H9 (cell line): ENCODE measurements at regions not wholly inside any gene's neighbourhood (a gene's known extent, or its start where the extent isn't known, plus 50 kb on each side); places are given as distances from the start of the nearest gene placed in this dataset.
"Not testable (repeated sequence)": the region's sequence is repeated elsewhere in the genome, so short reads cannot be mapped to it uniquely, and the experiment has no call there.

ENCODE experiments used
- DNase-seq: peaks from one replicate; pipeline ENCODE4 v3.0.0-alpha.2; 2017
- H2AFZ ChIP-seq: one replicate; pipeline ENCODE4 v1.6.1; 2013; ENCODE audit warnings: mild to moderate bottlenecking, low read length, control low read depth, moderate library complexity
- H2AK5ac ChIP-seq: 2 replicates; pipeline ENCODE4 v1.6.1; 2013; ENCODE audit warnings: low read length, control low read depth, mixed read lengths; ENCODE audit not compliant: insufficient read length
- H2BK120ac ChIP-seq: one replicate; pipeline ENCODE4 v1.6.1; 2013; ENCODE audit warnings: low read depth, mild to moderate bottlenecking, low read length, control low read depth, inconsistent platforms; ENCODE audit not compliant: poor library complexity, severe bottlenecking
- H2BK12ac ChIP-seq: 2 replicates; pipeline ENCODE4 v1.6.1; 2013; ENCODE audit warnings: low read length, control low read depth, mixed read lengths, low read depth; ENCODE audit not compliant: insufficient read length
- H2BK15ac ChIP-seq: 2 replicates; pipeline ENCODE4 v1.6.1; 2013; ENCODE audit warnings: low read depth, low read length, control low read depth
- H2BK20ac ChIP-seq: one replicate; pipeline ENCODE4 v1.6.1; 2013; ENCODE audit warnings: low read depth, mild to moderate bottlenecking, low read length, control low read depth, inconsistent platforms; ENCODE audit not compliant: poor library complexity, severe bottlenecking
- H2BK5ac ChIP-seq: 2 replicates; pipeline ENCODE4 v1.6.1; 2013; ENCODE audit warnings: low read length, control low read depth, mixed read lengths; ENCODE audit not compliant: insufficient read length
- H3K14ac ChIP-seq: 2 replicates; pipeline ENCODE4 v1.6.1; 2013; ENCODE audit warnings: low read length, control low read depth; ENCODE audit not compliant: insufficient read depth
- H3K18ac ChIP-seq: 2 replicates; pipeline ENCODE4 v1.6.1; 2013; ENCODE audit warnings: low read depth, mild to moderate bottlenecking, mixed read lengths, low read length, control low read depth; ENCODE audit not compliant: insufficient read length
- H3K23ac ChIP-seq: 2 replicates; pipeline ENCODE4 v1.6.1; 2013; ENCODE audit warnings: low read length, control low read depth, mixed read lengths, low read depth; ENCODE audit not compliant: insufficient read length
- H3K23me2 ChIP-seq: 2 replicates; pipeline ENCODE4 v1.6.1; 2013; ENCODE audit warnings: low read depth, mild to moderate bottlenecking, mixed read lengths, low read length, control low read depth; ENCODE audit not compliant: insufficient read length, poor library complexity, severe bottlenecking
- H3K27ac ChIP-seq: 2 replicates; pipeline ENCODE4 v1.5.1; 2013; ENCODE audit warnings: low read length, control low read depth, mixed read lengths, low read depth; ENCODE audit not compliant: insufficient read length
- H3K27me3 ChIP-seq: 2 replicates; pipeline ENCODE4 v1.6.1; 2013; ENCODE audit warnings: low read length, control low read depth, inconsistent platforms; ENCODE audit not compliant: insufficient read depth
- H3K4ac ChIP-seq: 2 replicates; pipeline ENCODE4 v1.6.1; 2013; ENCODE audit warnings: low read depth, mild to moderate bottlenecking, control low read depth, inconsistent platforms, low read length, moderate library complexity
- H3K4me1 ChIP-seq: 2 replicates; pipeline ENCODE4 v1.6.1; 2013; ENCODE audit warnings: low read length, control low read depth, inconsistent platforms; ENCODE audit not compliant: insufficient read depth
- H3K4me2 ChIP-seq: 2 replicates; pipeline ENCODE4 v1.6.1; 2013; ENCODE audit warnings: low read length, control low read depth, mixed read lengths; ENCODE audit not compliant: insufficient read length, insufficient read depth
- H3K56ac ChIP-seq: 2 replicates; pipeline ENCODE4 v1.6.1; 2013; ENCODE audit warnings: low read depth, mild to moderate bottlenecking, mixed read lengths, low read length, control low read depth; ENCODE audit not compliant: insufficient read length
- H3K79me1 ChIP-seq: 2 replicates; pipeline ENCODE4 v1.6.1; 2013; ENCODE audit warnings: low read depth, mild to moderate bottlenecking, moderate library complexity, low read length, control low read depth, inconsistent platforms; ENCODE audit not compliant: insufficient read depth, poor library complexity, severe bottlenecking
- H3K79me2 ChIP-seq: 2 replicates; pipeline ENCODE4 v1.6.1; 2013; ENCODE audit warnings: low read length, control low read depth, inconsistent platforms; ENCODE audit not compliant: insufficient read depth
- H3K9ac ChIP-seq: 2 replicates; pipeline ENCODE4 v1.6.1; 2013; ENCODE audit warnings: low read length, control low read depth, mixed read lengths; ENCODE audit not compliant: insufficient read length; ENCODE audit errors: extremely low read depth
- H3K9me3 ChIP-seq: one replicate; pipeline ENCODE4 v1.6.1; 2013; ENCODE audit warnings: low read depth, low read length, inconsistent platforms; ENCODE audit not compliant: control insufficient read depth
- H3T11ph ChIP-seq: one replicate; pipeline ENCODE4 v1.6.1; 2013; ENCODE audit warnings: mild to moderate bottlenecking, low read length, control low read depth, inconsistent platforms
- H4K20me1 ChIP-seq: one replicate; pipeline ENCODE4 v1.6.1; 2013; ENCODE audit not compliant: control insufficient read depth, insufficient read length, insufficient read depth
- H4K5ac ChIP-seq: 2 replicates; pipeline ENCODE4 v1.6.1; 2013; ENCODE audit warnings: low read depth, mild to moderate bottlenecking, mixed read lengths, low read length, control low read depth; ENCODE audit not compliant: insufficient read length
- H4K8ac ChIP-seq: replicated peaks from 2 replicates; pipeline ENCODE4 v1.6.1; 2013; ENCODE audit warnings: low read length, control low read depth, mixed read lengths, low read depth; ENCODE audit not compliant: insufficient read length
- H4K91ac ChIP-seq: 2 replicates; pipeline ENCODE4 v1.6.1; 2013; ENCODE audit warnings: low read depth, mild to moderate bottlenecking, moderate library complexity, mixed read lengths, low read length, control low read depth; ENCODE audit not compliant: insufficient read length
- H3K27ac Mint-ChIP-seq, 3 experiments: 2 replicates in 2 of 3; 3 replicates in 1 of 3; pipeline ENCODE4 v1.8.0; 2020 to 2021; ENCODE audit warnings: mixed read lengths in 3 of 3, mild to moderate bottlenecking in 1 of 3, moderate library complexity in 1 of 3
- H3K27me3 Mint-ChIP-seq: 2 replicates; pipeline ENCODE4 v1.8.0; 2021; ENCODE audit warnings: low read depth, mild to moderate bottlenecking, moderate library complexity, mixed read lengths
- H3K36me3 Mint-ChIP-seq, 3 experiments: 2 replicates in 2 of 3; 3 replicates in 1 of 3; pipeline ENCODE4 v1.8.0; 2020 to 2021; ENCODE audit warnings: low read depth in 3 of 3, mixed read lengths in 3 of 3; ENCODE audit not compliant: insufficient read depth in 1 of 3
- H3K4me1 Mint-ChIP-seq, 2 experiments: 2 replicates each; pipeline ENCODE4 v1.8.0; 2020; ENCODE audit warnings: mixed read lengths in 2 of 2
- H3K4me3 Mint-ChIP-seq, 2 experiments: 2 replicates in 1 of 2; 3 replicates in 1 of 2; pipeline ENCODE4 v1.8.0; 2020 to 2021; ENCODE audit warnings: mild to moderate bottlenecking in 2 of 2, mixed read lengths in 2 of 2, moderate library complexity in 1 of 2
- H3K9me3 Mint-ChIP-seq, 2 experiments: 2 replicates in 1 of 2; 3 replicates in 1 of 2; pipeline ENCODE4 v1.8.0; 2020; ENCODE audit warnings: mild to moderate bottlenecking in 2 of 2, mixed read lengths in 2 of 2, moderate library complexity in 1 of 2
- WGBS: extraction: QIAGEN DNeasy Blood & Tissue Kit; methylation state at CpG from one replicate; pipeline ENCODE4 v1.1.7; 2013; ENCODE audit warnings: missing lambda C conversion rate, low lambda C conversion rate, mixed read lengths; ENCODE audit not compliant: insufficient read length; ENCODE audit errors: extremely low coverage; 5-methylcytosine and 5-hydroxymethylcytosine counted together

- not testable (repeated sequence) for H2BK12ac ChIP-seq, H4K91ac ChIP-seq, H3K79me2 ChIP-seq, H2BK5ac ChIP-seq, H3K4me2 ChIP-seq, H3K23ac ChIP-seq, H4K8ac ChIP-seq, H3K27ac ChIP-seq, H3K4me3 Mint-ChIP-seq, H3K27me3 Mint-ChIP-seq, H3K79me1 ChIP-seq, H4K5ac ChIP-seq, H3K36me3 Mint-ChIP-seq, H2BK20ac ChIP-seq, H3K9ac ChIP-seq, H3K14ac ChIP-seq, H2BK120ac ChIP-seq, H3K9me3 Mint-ChIP-seq, H2AFZ ChIP-seq, H3K4me1 Mint-ChIP-seq, H3K4me1 ChIP-seq, H3K27me3 ChIP-seq, H3K27ac Mint-ChIP-seq, H3K23me2 ChIP-seq, H2AK5ac ChIP-seq, DNase-seq, H3K18ac ChIP-seq, H3T11ph ChIP-seq, H3K9me3 ChIP-seq, H2BK15ac ChIP-seq, H3K56ac ChIP-seq, H3K4ac ChIP-seq, H4K20me1 ChIP-seq
- WGBS, result no CpG with 5 or more reads among the region's 4 CpGs
These were observed 60.5 kb downstream of the GOLGA6L22 start for GRCh38 chr15:22519213-22519612.

DNA sequence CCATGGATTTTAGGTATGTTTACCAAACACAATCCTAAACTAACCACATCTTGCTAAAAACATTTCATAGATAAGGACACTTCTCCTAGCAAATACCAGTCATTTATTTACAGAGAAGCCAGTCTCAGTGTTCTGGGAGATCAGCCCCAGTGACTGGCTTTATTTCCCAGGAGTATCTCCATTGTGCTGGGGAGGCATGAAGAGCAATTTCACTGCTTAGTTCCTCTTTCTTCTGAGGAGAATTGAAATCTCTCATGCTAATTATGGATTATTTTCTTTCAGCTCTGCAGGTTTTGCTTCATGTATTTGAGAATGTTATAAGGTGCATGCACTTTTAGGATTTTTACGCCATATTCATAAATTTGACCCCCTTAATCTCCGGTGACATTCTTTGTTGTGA lies 67.8 kb downstream of the GOLGA6L22 start:
- not testable (repeated sequence) for H2AFZ ChIP-seq, H3K18ac ChIP-seq, H3K27ac Mint-ChIP-seq, H3K56ac ChIP-seq, H3T11ph ChIP-seq, H4K5ac ChIP-seq, H3K4ac ChIP-seq, H3K4me1 Mint-ChIP-seq, H2BK120ac ChIP-seq, H3K23ac ChIP-seq, H3K79me1 ChIP-seq, H2BK20ac ChIP-seq, H3K27me3 ChIP-seq, H2AK5ac ChIP-seq, H3K9me3 ChIP-seq, H3K79me2 ChIP-seq, H2BK15ac ChIP-seq, H3K4me3 Mint-ChIP-seq, H4K8ac ChIP-seq, H3K27me3 Mint-ChIP-seq, H3K14ac ChIP-seq, DNase-seq, H4K20me1 ChIP-seq, H3K4me1 ChIP-seq, H2BK5ac ChIP-seq, H3K9ac ChIP-seq, H4K91ac ChIP-seq, H3K36me3 Mint-ChIP-seq, H3K9me3 Mint-ChIP-seq, H2BK12ac ChIP-seq, H3K4me2 ChIP-seq, H3K27ac ChIP-seq, H3K23me2 ChIP-seq
- no CpG with 5 or more reads among the region's 2 CpGs for WGBS

DNA sequence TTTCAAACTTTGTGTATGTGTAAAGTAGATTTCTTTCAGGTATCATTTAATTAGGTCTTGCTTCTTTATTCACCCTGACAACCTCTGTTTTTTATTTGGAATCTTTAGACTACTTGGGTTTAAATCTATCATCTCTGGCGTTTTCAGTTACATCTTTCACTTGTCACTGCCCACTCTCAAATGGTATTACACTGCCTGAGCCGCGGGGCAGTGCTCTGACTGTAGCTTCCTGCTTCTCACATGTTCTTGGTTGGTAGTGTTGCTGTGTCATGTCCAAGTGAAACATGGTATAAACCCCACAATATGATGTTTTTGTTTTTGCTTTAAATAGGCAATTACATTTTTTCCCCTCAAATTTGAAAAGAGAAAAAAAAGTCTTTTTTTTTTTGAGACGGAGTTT lies 68.3 kb downstream of the GOLGA6L22 start:
- not testable (repeated sequence) for H3K9me3 Mint-ChIP-seq, H2BK12ac ChIP-seq, H3K23me2 ChIP-seq, H4K8ac ChIP-seq, H2BK5ac ChIP-seq, H3K4me1 ChIP-seq, DNase-seq, H4K5ac ChIP-seq, H3K4ac ChIP-seq, H4K91ac ChIP-seq, H3K36me3 Mint-ChIP-seq, H3K56ac ChIP-seq, H3K27me3 Mint-ChIP-seq, H3K9me3 ChIP-seq, H3K27ac ChIP-seq, H2AFZ ChIP-seq, H2BK120ac ChIP-seq, H3K4me3 Mint-ChIP-seq, H3K79me1 ChIP-seq, H3K27me3 ChIP-seq, H3K27ac Mint-ChIP-seq, H3T11ph ChIP-seq, H3K4me1 Mint-ChIP-seq, H2AK5ac ChIP-seq, H4K20me1 ChIP-seq, H2BK20ac ChIP-seq, H2BK15ac ChIP-seq, H3K23ac ChIP-seq, H3K4me2 ChIP-seq, H3K9ac ChIP-seq, H3K14ac ChIP-seq, H3K18ac ChIP-seq, H3K79me2 ChIP-seq
- WGBS, result no CpG with 5 or more reads among the region's 4 CpGs
